ENCODE measurements at regions not wholly inside any gene's neighbourhood (a gene's known extent, or its start where the extent isn't known, plus 50 kb on each side); places are given as distances from the start of the nearest gene placed in this dataset.

DNA sequence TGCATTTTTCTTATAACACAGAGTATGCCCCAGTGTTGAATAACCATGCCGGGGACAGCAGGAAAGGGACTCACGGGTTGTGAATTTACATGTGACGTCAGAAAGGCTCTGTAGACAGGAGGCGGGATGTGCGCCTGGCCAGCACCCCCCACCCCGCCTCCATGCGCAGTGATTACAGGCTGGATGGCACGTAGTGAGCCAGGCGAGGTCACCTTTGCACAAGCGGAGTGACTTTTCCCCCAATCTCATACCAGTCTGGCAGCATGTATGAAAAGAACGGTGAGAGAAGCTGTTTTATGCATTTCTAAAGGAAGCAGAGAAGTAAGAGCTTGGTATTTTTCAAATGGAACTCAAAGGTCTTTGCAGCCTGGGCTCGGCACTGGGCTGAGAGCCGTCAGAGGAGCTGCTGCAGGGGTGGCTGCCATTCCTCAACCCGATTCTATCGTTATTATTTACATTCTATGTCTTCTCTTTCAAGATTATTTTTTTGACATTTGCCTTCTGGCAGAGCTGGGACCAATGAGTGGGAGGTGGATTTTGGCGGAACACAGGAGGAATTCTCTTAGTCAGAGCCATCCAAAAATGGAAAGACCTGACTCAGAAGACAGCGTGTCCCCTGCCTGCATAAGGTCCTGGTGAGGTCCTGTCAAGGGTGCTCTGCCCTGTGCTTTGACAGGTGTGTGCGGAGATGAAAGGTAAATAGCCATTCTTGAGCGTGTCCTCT, 115.6 kb upstream of the SLC45A1 start:
- peak; percentile 46 for DNase-seq

DNA sequence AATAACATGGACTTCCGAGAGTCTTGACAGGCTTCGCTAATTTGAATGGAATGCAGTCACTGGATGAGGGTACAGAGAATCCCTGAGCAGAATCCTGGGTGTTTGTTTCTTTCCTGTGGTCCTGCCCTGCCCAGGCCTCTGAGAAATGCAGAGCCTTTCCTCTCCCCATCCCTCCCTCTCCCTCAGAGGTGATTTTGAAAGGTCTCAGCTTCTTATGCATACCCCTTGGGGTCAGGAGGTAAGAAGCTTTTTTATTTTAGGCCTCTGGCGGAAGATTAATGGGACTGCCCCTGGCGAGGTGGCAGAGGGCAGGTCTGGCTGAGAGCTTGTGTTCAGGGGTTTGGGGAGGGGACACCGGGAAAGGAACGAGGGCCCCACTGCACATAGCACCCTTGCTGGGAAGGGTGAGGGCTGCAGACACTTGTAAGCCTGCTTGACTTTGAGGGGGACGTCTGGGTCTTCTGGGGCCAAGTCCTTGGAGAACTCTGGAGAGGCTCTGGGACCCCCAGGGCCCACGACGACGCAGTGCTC, 116.5 kb upstream of the SLC45A1 start:
- no peak for DNase-seq

DNA sequence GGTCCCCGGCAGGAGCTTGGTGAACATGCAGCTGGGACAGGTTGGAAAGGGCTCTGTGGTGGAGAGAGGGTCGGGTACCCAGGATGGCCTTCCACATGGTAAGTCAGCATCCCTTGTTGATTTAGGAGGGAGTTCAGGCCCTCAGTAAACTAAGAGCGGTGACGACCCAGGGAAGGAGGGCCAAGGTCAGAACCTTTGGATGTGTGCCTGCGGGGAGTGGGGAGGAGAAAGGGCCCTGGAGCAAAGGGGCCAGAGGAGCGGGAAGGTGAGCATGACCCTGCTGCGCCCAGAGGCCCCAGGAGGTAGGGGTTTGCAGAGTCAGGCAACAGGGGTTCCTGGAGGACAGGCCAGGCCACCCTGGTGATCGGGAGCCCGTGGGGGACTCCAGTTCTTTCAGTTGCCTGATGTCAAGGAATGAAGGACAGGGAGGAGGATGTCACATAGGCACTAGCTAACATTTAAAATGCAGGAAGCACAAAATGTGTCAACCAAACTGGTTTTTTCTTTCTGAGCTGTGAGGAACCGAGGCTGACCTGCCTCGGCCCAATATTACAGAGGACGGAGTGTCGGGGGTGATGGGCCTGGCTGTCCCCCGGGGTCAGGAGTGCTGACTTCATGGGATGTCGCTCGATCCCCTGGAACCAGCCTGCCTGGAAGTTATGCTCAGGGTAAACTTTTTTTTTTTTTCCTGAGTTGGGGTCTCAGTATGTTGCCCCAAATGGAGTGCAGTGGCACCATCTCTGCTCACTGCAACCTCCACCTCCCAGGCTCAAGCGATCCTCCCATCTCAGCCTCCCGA, 117.4 kb upstream of the SLC45A1 start:
- DNase-seq = no peak

DNA sequence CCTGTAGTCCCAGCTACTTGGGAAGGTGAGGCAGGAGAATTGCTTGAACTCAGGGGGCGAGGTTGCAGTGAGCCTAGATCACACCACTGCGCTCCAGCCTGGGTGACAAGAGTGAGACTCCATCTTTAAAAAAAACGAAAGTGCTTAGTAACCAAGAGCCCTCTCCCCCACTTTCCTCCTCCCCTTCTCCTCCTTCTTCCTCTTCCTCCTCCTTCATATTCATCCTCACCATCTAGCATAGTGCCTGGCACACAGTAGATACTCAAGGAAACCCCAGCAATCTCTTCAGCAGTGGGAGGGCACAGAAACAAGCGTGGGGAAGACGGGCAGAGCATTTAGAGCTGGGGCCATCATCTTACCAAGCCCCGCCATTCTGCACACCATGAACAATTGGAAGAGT, 119.4 kb upstream of the SLC45A1 start:
- DNase-seq = no peak

DNA sequence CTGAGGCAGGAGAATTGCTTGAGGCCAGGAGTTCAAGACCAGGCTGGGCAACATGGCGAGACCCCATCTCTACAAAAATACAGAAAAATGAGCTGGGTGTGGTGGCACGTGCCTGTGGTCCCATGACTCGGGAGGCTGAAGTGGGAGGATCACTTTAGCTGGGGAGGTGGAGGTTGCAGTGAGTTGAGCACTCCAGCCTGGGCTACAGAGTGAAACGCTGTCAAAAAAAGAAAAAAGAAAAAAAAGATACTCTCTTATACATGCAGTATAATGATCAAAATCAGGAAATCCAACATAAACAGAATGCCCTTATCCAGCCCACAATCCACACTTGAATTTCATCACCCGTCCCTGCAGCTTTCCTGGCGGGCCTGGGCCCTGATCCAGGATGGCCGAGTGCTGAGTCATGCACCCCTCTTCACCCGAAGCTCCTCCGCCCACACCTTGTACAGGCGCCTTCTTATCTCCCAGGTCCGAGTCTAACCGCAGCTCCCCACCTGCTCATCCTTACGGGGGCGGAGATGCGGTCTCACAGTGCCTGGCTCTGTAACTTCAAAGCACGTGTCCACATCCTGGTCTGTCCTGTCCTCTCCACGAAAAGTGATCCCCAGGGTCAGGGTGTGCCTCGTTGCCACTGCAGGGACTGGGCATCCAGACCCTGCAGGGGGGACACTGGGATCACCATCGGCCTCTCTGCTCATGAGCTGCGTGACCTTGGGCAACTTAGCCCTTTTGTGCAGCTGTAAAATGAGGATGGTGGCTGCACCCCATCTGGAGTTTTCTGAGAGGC, 120.2 kb upstream of the SLC45A1 start:
- DNase-seq = no peak

DNA sequence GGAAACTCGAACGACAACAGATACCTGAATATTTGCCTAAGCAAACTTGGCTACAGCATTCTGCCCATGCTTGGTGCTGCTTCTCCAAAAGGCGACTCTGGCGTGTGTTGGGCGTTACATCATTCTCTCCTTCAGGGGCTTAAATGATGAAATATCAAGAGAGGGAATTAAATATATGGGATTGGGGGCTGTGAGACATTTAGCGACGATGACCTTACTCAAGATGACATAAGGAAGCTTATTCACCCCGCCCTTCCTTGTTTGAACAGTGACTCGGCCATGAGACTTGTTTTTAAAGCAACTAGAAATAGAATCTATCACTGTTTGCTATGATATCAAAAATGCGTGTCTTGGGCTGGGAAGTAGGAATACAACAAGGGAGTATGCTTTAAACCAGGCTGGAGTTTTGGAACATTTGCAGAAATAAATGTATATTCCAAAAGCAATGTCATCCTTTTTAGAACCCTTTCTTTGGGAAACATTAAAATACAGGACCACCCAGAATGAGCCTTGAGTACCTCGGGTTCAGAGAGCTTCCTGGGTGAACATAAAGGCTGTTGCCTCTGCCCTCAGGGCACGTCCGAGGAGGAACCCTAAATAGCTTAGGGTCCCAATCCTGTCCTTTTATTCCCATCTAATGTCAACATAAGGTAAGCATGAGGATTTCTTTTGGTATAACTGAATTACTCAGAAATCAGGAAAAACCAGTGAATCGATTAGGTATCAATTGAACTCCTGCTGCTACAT, 123.3 kb upstream of the SLC45A1 start:
- no peak for DNase-seq

DNA sequence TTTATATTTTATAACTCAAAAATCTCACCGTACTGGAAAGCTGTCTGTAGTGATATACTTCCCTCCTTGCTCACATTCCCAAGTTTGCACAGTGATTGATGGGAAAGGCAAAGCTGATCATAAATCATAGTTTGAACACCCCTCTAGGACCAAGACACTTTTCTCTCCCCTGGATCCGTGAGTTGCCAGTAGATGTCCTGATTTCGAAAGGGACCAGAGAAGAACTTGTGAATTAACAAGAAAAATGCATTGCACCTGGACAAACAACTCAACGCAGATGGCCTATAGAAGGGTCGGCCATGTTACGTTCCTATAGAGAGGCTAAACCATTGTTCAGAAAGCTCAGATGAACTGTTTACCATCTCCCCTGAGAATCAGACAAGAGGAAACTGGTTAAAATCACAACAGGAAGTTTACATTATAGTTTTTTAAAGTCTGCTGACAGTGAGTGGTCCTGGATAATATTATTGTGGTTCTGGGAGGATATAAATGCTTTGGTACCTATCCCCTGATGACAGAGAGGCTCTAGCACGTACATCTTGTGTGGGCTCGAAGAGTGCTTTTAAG, 124.0 kb upstream of the SLC45A1 start:
- DNase-seq = no peak

DNA sequence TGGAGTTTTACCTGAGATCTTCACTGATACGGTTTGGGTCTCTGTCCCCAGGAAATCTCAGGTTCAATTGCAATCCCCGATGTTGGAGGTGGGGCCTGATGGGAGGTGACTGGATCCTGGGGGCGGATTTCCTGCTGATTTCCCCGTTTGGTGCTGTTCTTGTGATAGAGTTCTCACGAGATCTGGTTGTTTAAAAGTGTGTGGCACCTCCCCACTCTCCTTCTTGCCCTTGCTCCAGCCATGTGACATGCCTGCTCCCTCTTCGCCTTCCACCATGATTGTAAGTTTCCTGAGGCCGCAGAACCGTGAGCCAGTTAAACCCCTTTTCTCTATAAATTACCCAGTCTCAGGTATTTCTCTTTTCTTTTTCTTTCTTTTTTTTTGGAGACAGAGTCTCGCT, 126.4 kb upstream of the SLC45A1 start:
- no peak for DNase-seq

DNA sequence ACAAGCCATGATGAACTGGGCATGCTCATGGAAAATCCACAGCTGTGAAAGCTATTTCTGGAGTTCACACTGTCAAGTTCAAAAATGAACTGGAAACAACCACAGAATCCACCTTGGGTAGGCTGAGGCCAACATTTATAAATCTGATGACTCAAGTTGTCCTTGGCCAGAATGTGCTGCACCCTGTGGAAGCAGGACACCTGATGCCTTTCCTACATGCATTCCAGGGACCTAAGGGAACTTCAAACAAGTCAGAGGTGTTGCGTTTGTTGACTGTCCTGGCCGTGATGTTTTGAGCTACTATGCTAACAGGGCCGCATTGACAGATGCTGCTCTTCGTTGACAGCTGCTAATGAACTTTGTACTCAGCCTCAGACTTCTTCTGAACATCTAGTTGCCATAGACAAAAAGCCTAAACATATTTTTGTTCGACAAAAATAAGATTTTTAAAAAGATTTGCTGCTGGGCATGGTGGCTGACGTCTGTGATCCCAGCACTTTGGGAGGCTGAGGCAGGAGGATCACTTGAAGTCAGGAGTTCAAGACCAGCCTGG, 127.9 kb upstream of the SLC45A1 start:
- peak; percentile 45 for DNase-seq

DNA sequence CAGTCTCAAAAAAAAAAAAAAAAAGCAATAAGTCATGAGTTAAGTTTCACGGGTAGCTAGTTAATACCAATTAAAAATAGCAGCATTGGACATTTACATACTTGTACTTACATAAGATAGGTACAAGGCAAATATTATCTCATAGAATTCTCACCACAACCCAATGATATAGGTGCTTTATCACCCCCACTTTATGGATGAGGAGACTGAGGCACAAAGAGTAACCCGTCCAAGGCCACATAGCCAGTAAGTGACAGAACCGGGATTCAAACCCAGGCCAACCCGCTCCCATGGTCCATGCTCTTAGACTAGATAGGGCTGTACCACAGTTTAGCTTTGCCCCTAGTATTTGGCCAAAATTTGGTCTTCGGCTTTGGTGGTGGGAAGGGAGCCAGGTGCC, 132.5 kb upstream of the SLC45A1 start:
- no peak for DNase-seq

DNA sequence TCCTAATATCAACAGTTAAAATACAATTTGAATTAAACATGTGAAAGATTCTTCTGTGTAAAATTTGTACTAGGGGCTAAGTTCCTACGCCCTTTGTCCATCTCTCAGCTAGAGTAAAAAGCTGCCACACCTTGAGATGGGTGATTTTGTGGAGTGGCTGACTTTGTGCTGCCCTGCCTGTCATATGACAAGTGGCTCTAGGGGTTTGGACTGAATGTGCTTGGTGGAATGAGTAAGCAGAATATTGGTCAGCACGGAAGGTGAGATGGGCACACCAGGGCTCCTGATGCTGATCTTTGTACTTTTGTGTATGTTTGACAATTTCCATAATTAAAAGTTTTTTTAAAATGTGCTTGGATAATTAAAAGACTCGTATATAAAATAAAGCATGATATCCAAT, 133.6 kb upstream of the SLC45A1 start:
- DNase-seq = no peak

DNA sequence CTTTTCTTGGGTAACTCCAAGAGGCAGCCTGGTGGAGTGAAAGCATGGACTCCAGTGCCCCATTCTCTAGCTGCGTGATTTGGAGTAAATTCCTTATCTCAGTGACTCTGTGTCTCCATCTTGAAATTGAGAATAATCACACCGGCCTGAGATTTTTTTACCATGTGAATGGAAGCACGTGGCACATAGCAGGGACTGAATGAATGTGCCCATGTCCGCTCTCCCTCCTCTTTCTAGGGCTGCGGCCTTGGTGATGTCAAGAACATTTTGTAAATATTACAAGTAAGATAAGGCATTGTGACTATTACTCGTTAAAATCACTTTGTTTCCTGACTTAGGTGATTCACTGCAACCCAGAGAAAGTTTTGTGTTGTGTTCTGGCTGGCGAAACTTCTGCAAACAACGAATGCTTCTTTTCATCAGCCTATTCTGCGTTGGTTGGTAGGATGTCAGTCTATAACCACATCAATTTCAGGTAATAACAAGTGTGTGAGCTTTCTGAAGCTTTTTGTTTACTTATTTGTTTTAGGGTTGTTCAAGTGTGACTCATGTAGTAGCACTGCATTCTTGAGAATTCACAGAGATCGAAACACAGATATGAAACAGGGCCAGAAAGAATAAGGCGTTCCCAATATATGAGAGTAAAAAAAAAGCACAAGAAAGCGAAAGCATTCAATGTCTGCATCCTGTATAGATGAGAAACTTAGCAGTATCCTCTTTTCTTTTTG, 135.7 kb upstream of the SLC45A1 start:
- DNase-seq = no peak

DNA sequence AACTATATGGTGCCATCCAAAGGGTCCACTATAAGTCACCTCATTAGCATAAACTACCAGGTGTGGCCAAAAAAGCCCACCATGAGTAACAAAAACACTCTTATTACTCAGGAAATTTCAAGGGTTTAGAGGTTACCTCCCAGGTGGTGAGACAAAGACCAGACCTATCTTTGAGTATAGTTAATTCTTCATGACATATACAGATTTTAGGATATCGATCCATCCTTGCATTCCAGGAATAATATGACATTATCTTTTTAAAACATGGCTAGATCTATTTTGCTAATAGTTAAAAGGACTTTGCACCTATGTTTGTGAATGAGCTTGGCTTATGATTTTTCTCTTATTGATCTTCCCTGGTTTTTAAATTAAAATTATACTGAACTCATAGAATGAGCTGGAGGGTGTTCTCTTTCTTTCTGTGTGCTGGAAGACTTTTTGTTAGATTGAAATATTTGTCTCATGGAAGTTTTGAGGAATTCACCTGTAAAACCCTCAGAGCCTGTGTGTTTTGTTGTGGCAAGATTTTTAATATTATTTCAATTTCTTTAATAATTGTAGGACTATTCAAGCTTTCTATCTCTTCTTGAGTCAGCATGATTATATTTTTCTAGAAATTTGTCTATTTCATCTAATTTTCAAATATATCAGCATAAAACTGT, 138.7 kb upstream of the SLC45A1 start:
- no peak for DNase-seq

DNA sequence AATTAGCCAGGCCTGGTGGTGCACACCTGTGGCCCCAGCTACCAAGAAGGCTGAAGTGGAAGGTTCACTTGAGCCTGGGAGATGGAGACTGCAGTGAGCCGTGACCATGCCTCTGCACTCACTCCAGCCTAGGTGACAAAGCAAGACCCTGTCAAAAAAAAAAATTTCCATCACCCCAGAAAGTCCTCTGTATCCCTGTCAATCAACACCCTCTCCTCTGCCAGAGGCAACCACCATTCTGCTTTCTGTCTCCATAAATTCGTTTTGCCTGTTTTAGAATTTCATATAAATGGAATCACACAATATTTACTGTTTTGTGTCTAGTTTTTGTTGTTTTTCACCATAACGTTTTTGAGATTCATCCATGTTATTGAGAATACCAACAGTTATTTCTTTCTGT, 141.6 kb upstream of the SLC45A1 start:
- DNase-seq = no peak

DNA sequence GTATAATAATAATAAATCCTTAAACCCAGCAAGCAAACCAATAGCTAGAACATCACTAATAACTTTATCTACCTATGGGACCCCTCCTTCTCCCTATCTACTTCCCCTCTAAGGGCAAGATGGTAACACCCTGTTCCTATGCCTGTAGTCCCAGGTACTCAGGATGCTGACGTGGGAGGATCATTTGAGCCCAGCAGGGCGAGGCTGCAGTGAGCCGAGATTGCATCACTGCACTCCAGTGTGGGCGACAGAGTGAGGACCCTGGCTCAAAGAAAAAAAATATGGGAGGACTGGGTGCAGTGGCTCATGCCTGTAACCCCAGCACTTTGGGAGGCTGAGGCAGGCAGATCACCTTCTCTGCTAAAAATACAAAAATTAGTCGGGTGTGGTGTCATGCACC, 143.1 kb upstream of the SLC45A1 start:
- DNase-seq = no peak

DNA sequence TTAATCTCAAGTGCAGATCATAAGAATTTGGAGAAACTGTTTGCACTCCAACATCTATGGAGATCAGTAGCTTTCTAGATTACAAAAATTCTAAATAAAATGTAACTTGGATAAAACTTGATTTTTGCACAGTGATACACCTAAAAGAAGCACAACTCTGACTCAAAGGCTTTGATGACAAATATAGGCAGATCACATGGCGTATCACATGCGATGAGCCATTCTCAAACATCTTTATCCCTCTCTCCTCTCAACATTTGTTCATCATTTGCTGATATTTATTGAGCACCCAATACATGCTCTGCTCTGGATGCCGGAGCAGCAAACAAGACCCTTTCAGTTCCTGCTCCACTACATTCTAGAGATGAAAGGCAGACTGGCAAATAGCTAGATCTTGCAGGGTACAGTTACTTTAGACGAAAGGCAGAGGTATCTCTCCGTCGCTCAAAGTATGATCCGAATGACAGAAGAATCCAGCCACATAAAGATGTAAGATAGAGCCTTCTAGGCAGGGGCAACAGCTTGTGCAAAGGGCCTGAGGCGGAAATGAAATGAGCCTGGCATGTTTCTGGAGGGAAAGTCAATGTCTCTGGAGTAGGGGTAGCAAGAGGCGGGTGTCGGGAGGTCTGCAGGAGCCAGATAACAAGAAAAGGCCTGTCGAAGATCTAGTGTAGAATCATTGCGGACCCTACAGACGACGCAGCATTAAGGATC, 145.8 kb upstream of the ERRFI1 start:
- no peak for DNase-seq

DNA sequence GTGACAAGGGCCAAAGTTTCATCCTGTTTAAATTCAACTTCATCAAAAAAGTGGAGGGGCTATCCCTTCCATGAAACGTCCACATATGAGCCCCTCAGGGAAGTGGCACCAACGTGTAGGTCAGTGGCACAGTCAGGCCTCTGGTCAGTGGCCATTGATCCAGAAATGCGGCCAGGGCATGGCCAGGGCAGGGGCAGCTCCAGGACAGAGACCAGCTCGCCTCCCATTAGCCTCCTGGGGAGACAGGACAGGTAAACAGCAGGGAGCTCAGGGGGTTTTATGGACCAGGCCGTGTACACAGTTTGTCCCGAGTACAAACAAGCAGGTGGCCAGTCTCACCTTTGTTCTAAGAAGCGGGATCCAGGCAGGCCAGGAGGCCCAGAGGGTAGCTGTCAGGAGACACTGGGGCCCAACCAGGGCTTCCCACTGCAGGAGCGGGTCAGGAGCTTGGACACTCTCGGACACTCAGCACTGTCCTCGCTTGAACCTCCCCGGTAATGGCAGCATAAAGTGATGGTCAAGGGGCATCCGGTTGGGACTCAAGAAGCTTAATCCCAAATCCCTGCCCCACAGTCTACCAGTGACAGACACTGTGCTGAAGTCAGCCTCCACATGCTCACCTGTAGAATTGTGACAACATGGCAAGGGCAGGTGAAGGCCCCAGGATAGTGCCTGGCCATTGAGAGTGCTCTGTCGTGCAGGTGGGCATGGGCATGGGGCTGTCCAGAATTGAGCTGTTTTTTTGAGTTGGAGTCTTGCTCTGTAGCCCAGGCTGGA, 144.1 kb upstream of the ERRFI1 start:
- DNase-seq = no peak

DNA sequence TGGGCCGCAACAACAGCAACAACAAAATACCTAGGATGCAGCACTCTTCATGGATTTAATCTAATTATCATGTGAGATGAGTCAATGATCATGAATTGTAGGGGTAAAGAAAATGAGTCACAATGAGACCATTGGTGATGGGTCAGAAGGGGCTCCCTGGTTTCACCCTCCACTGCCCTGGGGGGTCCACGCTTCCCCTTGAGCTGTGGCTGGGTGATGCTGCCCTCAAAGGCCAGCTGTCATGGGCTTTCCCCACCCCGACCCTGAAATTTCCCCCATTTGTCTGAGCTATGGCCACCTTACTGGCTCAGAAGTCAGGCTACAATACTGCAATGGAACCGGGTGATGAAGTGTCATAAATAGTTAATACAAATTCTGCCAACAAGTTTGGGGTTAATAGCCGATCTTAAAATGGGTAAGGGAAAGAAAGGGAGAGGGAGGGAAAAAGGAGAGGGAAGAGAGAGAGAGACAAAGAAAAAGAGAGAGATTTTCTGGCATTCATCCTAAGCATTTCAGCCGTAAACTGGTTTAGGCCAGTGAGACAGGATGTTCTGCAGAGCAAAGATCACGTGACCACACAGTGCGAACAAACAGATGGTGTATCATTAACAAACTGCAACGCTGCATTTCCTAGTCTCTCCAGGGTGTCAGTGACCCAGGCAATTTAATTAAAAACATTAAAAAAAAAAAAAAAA, 143.4 kb upstream of the ERRFI1 start:
- DNase-seq = peak; percentile 77

DNA sequence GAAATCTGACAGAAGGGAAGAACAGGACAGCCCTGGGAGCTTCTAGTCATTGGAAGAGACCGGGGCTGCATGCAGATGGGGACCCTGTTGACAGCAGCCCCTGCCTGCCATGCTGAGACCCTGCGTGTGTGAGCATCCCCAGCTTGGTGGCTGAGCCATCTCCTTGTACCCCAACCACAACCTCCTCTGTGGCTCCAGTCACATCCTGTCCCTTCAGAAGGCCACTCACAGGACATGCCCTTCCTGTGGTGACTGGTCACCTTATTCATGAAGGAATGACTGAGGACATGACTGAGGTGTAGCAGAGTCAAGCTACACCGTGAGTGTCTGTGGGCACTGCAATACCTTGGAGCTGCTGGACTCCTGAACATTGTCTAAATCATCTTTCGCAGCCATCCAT, 141.8 kb upstream of the ERRFI1 start:
- DNase-seq = no peak

Data from right hindlimb (tissue), 1 donor.